ENCODE measurements at regions not wholly inside any gene's neighbourhood (a gene's known extent, or its start where the extent isn't known, plus 50 kb on each side); places are given as distances from the start of the nearest gene placed in this dataset.

- no peak overlapping the region for H3K4me3 Mint-ChIP-seq
- no peaks in the 10 kb centered on the region for H3K36me3 Mint-ChIP-seq
- H3K4me1 Mint-ChIP-seq, result peaks cover 36% of the 10 kb centered on the region
- no peak for DNase-seq
- H3K9me3 Mint-ChIP-seq, result peaks cover 1% of the 10 kb centered on the region
- H3K27me3 Mint-ChIP-seq, result no peaks in the 10 kb centered on the region
- H3K27ac Mint-ChIP-seq, result no peak overlapping the region
These were observed 50.0 kb upstream of the RASGRP1 start for GRCh38 chr15:38614621-38615020.

- no peak for DNase-seq
- no peaks in the 10 kb centered on the region for H3K36me3 Mint-ChIP-seq
- H3K27ac Mint-ChIP-seq, result no peak overlapping the region
- H3K27me3 Mint-ChIP-seq, result no peaks in the 10 kb centered on the region
- no peak overlapping the region for H3K4me3 Mint-ChIP-seq
- peaks cover 1% of the 10 kb centered on the region for H3K9me3 Mint-ChIP-seq
- H3K4me1 Mint-ChIP-seq, result peaks cover 16% of the 10 kb centered on the region
These were observed 53.2 kb upstream of the RASGRP1 start for GRCh38 chr15:38617831-38618230.

- Mint-ChIP-seq H3K9me3 (peaks cover 1% of the 10 kb centered on the region), H3K27me3 (no peaks in the 10 kb centered on the region), H3K4me1 (peaks cover 10% of the 10 kb centered on the region), H3K4me3 (no peak overlapping the region), H3K36me3 (no peaks in the 10 kb centered on the region), H3K27ac (no peak overlapping the region)
- no peak for DNase-seq
These were observed 53.8 kb upstream of the RASGRP1 start for GRCh38 chr15:38618242-38618955.

- Mint-ChIP-seq H3K4me1 (peaks cover 8% of the 10 kb centered on the region), H3K27me3 (no peaks in the 10 kb centered on the region), H3K4me3 (no peak overlapping the region), H3K27ac (no peak overlapping the region), H3K9me3 (no peaks in the 10 kb centered on the region), H3K36me3 (no peaks in the 10 kb centered on the region)
- no peak for DNase-seq
These were observed 55.5 kb upstream of the RASGRP1 start for GRCh38 chr15:38620098-38620497.

- H3K36me3 Mint-ChIP-seq, result no peaks in the 10 kb centered on the region
- H3K9me3 Mint-ChIP-seq, result peaks cover 2% of the 10 kb centered on the region
- no peak for DNase-seq
- peaks cover 9% of the 10 kb centered on the region for H3K4me1 Mint-ChIP-seq
- no peak overlapping the region for H3K27ac Mint-ChIP-seq
- no peaks in the 10 kb centered on the region for H3K27me3 Mint-ChIP-seq
- H3K4me3 Mint-ChIP-seq, result no peak overlapping the region
These were observed 56.4 kb upstream of the RASGRP1 start for GRCh38 chr15:38620851-38621594.

- H3K4me1 Mint-ChIP-seq, result peaks cover 18% of the 10 kb centered on the region
- H3K27ac Mint-ChIP-seq, result no peak overlapping the region
- H3K9me3 Mint-ChIP-seq, result peaks cover 2% of the 10 kb centered on the region
- no peak overlapping the region for H3K4me3 Mint-ChIP-seq
- no peak for DNase-seq
- H3K27me3 Mint-ChIP-seq, result no peaks in the 10 kb centered on the region
- no peaks in the 10 kb centered on the region for H3K36me3 Mint-ChIP-seq
These were observed 57.7 kb upstream of the RASGRP1 start for GRCh38 chr15:38622304-38622703.

GRCh38 chr15:38622908-38623307 lies 58.3 kb upstream of the RASGRP1 start:
- peak overlapping the region; percentile 32 for H3K27ac Mint-ChIP-seq
- H3K4me1 Mint-ChIP-seq, result peaks cover 19% of the 10 kb centered on the region
- H3K4me3 Mint-ChIP-seq, result no peak overlapping the region
- H3K36me3 Mint-ChIP-seq, result no peaks in the 10 kb centered on the region
- H3K9me3 Mint-ChIP-seq, result peaks cover 2% of the 10 kb centered on the region
- DNase-seq, result no peak
- H3K27me3 Mint-ChIP-seq, result no peaks in the 10 kb centered on the region

GRCh38 chr15:38623744-38624143 lies 59.1 kb upstream of the RASGRP1 start:
- Mint-ChIP-seq H3K4me3 (no peak overlapping the region), H3K27ac (no peak overlapping the region), H3K4me1 (peaks cover 26% of the 10 kb centered on the region), H3K27me3 (no peaks in the 10 kb centered on the region), H3K36me3 (no peaks in the 10 kb centered on the region), H3K9me3 (peaks cover 2% of the 10 kb centered on the region)
- DNase-seq, result no peak

- H3K4me1 Mint-ChIP-seq, result peaks cover 31% of the 10 kb centered on the region
These were observed 59.9 kb upstream of the RASGRP1 start for GRCh38 chr15:38624244-38625205.

GRCh38 chr15:38625886-38626285 lies 61.3 kb upstream of the RASGRP1 start:
- H3K27ac Mint-ChIP-seq, result no peak overlapping the region
- no peak for DNase-seq
- H3K36me3 Mint-ChIP-seq, result peaks cover 4% of the 10 kb centered on the region
- no peaks in the 10 kb centered on the region for H3K27me3 Mint-ChIP-seq
- peaks cover 35% of the 10 kb centered on the region for H3K4me1 Mint-ChIP-seq
- H3K4me3 Mint-ChIP-seq, result no peak overlapping the region
- H3K9me3 Mint-ChIP-seq, result peaks cover 5% of the 10 kb centered on the region

More at GRCh38 chr15:38624244-38625205, 59.9 kb upstream of the RASGRP1 start:
- Mint-ChIP-seq H3K27ac (no peak overlapping the region), H3K27me3 (no peaks in the 10 kb centered on the region), H3K9me3 (peaks cover 2% of the 10 kb centered on the region), H3K4me3 (no peak overlapping the region), H3K36me3 (no peaks in the 10 kb centered on the region)
- DNase-seq, result no peak

GRCh38 chr15:38626443-38627050 lies 61.9 kb upstream of the RASGRP1 start:
- Mint-ChIP-seq H3K4me1 (peaks cover 41% of the 10 kb centered on the region), H3K4me3 (no peak overlapping the region), H3K27me3 (no peaks in the 10 kb centered on the region), H3K36me3 (peaks cover 4% of the 10 kb centered on the region), H3K27ac (no peak overlapping the region), H3K9me3 (peaks cover 5% of the 10 kb centered on the region)
- no peak for DNase-seq

- no peak overlapping the region for H3K4me3 Mint-ChIP-seq
- H3K27me3 Mint-ChIP-seq, result no peaks in the 10 kb centered on the region
- peaks cover 4% of the 10 kb centered on the region for H3K36me3 Mint-ChIP-seq
- H3K9me3 Mint-ChIP-seq, result peaks cover 5% of the 10 kb centered on the region
- no peak for DNase-seq
- no peak overlapping the region for H3K27ac Mint-ChIP-seq
- H3K4me1 Mint-ChIP-seq, result peaks cover 47% of the 10 kb centered on the region
These were observed 63.2 kb upstream of the RASGRP1 start for GRCh38 chr15:38627689-38628277.

GRCh38 chr15:38631119-38632075 lies 66.8 kb upstream of the RASGRP1 start:
- Mint-ChIP-seq H3K4me3 (peak overlapping the region; percentile 5), H3K9me3 (peaks cover 3% of the 10 kb centered on the region), H3K4me1 (peaks cover 53% of the 10 kb centered on the region), H3K27ac (peak overlapping the region; percentile 88), H3K27me3 (no peaks in the 10 kb centered on the region), H3K36me3 (peaks cover 4% of the 10 kb centered on the region)
- no peak for DNase-seq
